ENCODE measurements at regions not wholly inside any gene's neighbourhood (a gene's known extent, or its start where the extent isn't known, plus 50 kb on each side); places are given as distances from the start of the nearest gene placed in this dataset.
"Not testable (repeated sequence)": the region's sequence is repeated elsewhere in the genome, so short reads cannot be mapped to it uniquely, and the experiment has no call there.

DNA sequence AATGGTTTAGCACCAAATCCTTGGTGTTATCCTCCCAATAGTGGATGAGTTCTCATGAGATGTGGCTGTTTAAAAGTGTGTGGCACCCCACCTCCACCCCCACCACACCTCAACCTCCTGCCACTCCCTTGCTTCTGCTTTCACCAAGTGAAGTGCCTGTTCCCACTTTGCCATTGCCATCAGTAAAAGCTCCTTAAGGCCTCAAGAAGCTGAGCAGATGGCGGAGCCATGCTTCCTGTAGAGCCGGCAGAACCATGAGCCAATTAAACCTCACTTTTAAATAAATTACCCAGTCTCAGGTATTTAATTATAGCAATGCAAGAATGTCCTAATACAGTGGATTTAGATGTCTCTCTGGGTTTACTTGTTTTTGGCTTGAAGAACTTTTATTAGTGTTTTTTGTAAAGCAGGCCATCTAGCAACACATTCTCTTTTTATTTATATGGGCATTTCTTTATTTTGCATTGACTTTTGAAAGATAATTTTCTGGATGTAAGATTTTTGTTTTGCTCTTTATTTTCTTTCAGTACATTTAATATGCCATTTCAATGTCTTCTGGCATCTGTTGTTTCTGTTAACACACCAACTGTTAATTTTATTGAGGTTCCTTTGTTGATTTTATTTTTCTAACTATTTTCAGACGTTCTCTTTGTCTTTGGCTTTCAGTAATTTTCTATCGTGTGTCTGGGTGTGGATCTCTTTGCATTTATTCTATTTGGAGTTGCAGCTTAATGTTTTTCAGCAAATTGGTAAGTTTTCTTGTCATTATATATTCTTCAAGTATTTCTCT, 724.5 kb upstream of the CNTN5 start:
- Mint-ChIP-seq H3K9me3 (ENCODE audit: low read depth) (no peaks in the 10 kb centered on the region), H3K27me3 (no peaks in the 10 kb centered on the region), H3K4me1 (ENCODE audit: low read depth) (no peaks in the 10 kb centered on the region), H3K4me3 (ENCODE audit: low read depth) (no peak overlapping the region), H3K36me3 (ENCODE audit: insufficient read depth) (no peaks in the 10 kb centered on the region), H3K27ac (no peak overlapping the region)
- TF ChIP-seq CTCF (IDR thresholded peaks at IDR 0.05; ENCODE audit: unreplicated experiment): no peak
- no peak for DNase-seq (ENCODE audit: low spot score, unreplicated experiment)

DNA sequence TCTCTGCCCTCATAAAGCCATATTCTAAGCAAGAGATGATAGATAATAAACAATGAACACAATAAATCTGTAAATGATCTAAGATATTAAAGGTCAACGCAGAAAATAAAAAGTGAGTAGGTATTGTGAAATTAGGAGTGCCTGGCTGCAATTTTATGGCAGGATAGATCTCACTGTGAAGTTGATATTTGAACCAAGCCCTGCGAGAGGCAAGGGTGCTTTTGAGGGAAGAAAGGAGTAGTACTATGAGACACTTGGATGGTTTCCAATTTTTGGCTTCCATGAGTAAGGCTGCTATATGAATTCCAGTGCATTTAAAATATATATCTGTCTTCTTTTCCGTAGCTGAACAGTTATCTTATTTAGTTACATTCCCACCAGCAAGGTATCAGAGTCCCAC, 720.0 kb upstream of the CNTN5 start:
- Mint-ChIP-seq H3K27me3 (no peaks in the 10 kb centered on the region), H3K4me1 (ENCODE audit: low read depth) (no peaks in the 10 kb centered on the region), H3K27ac (no peak overlapping the region), H3K4me3 (ENCODE audit: low read depth) (no peak overlapping the region), H3K9me3 (ENCODE audit: low read depth) (no peaks in the 10 kb centered on the region), H3K36me3 (ENCODE audit: insufficient read depth) (no peaks in the 10 kb centered on the region)
- no peak for TF ChIP-seq CTCF (IDR thresholded peaks at IDR 0.05; ENCODE audit: unreplicated experiment)
- DNase-seq (ENCODE audit: low spot score, unreplicated experiment): no peak

- no peaks in the 10 kb centered on the region for H3K27me3 Mint-ChIP-seq
- no peaks in the 10 kb centered on the region for H3K4me1 Mint-ChIP-seq (ENCODE audit: low read depth)
- no peak for DNase-seq (ENCODE audit: low spot score, unreplicated experiment)
- H3K36me3 Mint-ChIP-seq (ENCODE audit: insufficient read depth): no peaks in the 10 kb centered on the region
- no peak overlapping the region for H3K4me3 Mint-ChIP-seq (ENCODE audit: low read depth)
- H3K9me3 Mint-ChIP-seq (ENCODE audit: low read depth): no peaks in the 10 kb centered on the region
- H3K27ac Mint-ChIP-seq: no peak overlapping the region
- TF ChIP-seq CTCF (IDR thresholded peaks at IDR 0.05; ENCODE audit: unreplicated experiment): no peak
Measured at GRCh38 chr11:98307827-98308491, 712.8 kb upstream of the CNTN5 start.

DNA sequence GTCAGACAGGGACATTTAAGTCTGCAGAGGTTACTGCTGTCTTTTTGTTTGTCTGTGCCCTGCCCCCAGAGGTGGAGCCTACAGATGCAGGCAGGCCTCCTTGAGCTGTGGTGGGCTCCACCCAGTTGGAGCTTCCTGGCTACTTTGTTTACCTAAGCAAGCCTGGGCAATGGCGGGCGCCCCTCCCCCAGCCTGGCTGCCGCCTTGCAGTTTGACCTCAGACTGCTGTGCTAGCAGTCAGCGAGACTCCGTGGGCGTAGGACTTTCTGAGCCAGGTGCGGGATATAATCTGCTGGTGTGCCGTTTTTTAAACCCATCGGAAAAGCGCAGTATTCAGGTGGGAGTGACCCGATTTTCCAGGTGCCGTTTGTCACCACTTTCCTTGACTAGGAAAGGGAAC, 690.4 kb upstream of the CNTN5 start:
- not testable (repeated sequence) for H3K4me3 Mint-ChIP-seq (ENCODE audit: low read depth)

GRCh38 chr11:98358551-98358950, 662.2 kb upstream of the CNTN5 start:
- H3K4me3 Mint-ChIP-seq (ENCODE audit: low read depth): no peak overlapping the region
- TF ChIP-seq CTCF (IDR thresholded peaks at IDR 0.05; ENCODE audit: unreplicated experiment): no peak
- no peaks in the 10 kb centered on the region for H3K36me3 Mint-ChIP-seq (ENCODE audit: insufficient read depth)
- peaks cover 9% of the 10 kb centered on the region for H3K27me3 Mint-ChIP-seq
- no peaks in the 10 kb centered on the region for H3K9me3 Mint-ChIP-seq (ENCODE audit: low read depth)
- H3K27ac Mint-ChIP-seq: no peak overlapping the region
- DNase-seq (ENCODE audit: low spot score, unreplicated experiment): no peak
- peaks cover 5% of the 10 kb centered on the region for H3K4me1 Mint-ChIP-seq (ENCODE audit: low read depth)

More for the DNA sequence above, 690.4 kb upstream of the CNTN5 start:
- not testable (repeated sequence) for H3K9me3 Mint-ChIP-seq (ENCODE audit: low read depth); H3K4me1 Mint-ChIP-seq (ENCODE audit: low read depth); H3K36me3 Mint-ChIP-seq (ENCODE audit: insufficient read depth); H3K27ac Mint-ChIP-seq; H3K27me3 Mint-ChIP-seq; DNase-seq (ENCODE audit: low spot score, unreplicated experiment)

- Mint-ChIP-seq H3K27ac (no peak overlapping the region), H3K4me3 (ENCODE audit: low read depth) (no peak overlapping the region), H3K9me3 (ENCODE audit: low read depth) (no peaks in the 10 kb centered on the region), H3K4me1 (ENCODE audit: low read depth) (peaks cover 5% of the 10 kb centered on the region), H3K27me3 (peaks cover 12% of the 10 kb centered on the region), H3K36me3 (ENCODE audit: insufficient read depth) (no peaks in the 10 kb centered on the region)
- no peak for DNase-seq (ENCODE audit: low spot score, unreplicated experiment)
- TF ChIP-seq CTCF (IDR thresholded peaks at IDR 0.05; ENCODE audit: unreplicated experiment): no peak
Measured at GRCh38 chr11:98365190-98365589, 655.6 kb upstream of the CNTN5 start.

Data from progenitor cell of endocrine pancreas (in vitro differentiated cells).